ENCODE measurements at regions not wholly inside any gene's neighbourhood (a gene's known extent, or its start where the extent isn't known, plus 50 kb on each side); places are given as distances from the start of the nearest gene placed in this dataset.

- DNase-seq, result no peak
Measured at GRCh38 chr11:71070490-71071453, 181.6 kb downstream of the SHANK2 start.

GRCh38 chr11:71068963-71069362 is 183.4 kb downstream of the SHANK2 start:
- DNase-seq, result no peak

- no peak for DNase-seq
Measured at GRCh38 chr11:71067753-71068152, 184.6 kb downstream of the SHANK2 start.

DNA sequence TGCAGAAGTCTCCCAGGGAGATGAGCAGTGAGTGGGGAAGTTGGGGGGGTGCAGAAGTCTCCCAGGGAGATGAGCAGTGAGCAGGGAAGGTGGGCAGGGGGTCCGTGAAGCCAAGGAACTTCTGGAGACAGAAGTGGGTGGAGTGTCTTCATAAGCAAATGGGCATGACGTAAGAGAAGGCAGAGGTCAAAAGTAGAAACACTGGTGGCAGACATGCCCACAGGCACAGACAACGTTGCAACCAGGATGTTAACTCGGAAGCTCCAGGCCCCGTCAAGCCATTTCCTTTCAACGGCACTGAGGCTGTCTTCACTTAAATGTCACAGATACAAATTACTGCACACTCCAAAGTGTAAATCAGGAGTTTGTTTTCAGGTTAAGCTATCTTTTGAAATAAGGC is 186.1 kb downstream of the SHANK2 start:
- peak; percentile 2 for DNase-seq

DNA sequence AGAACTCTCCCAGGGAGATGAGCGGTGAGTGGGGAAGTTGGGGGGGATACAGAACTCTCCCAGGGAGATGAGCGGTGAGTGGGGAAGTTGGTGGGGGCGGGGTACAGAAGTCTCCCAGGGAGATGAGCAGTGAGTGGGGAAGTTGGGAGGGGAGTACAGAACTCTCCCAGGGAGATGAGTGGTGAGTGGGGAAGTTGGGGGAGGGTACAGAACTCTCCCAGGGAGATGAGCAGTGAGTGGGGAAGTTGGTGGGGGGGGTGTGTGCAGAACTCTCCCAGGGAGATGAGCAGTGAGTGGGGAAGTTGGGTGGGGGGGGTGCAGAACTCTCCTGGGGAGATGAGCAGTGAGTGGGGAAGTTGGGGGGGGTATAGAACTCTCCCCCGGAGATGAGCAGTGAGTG is 186.5 kb downstream of the SHANK2 start:
- no peak for DNase-seq

- DNase-seq, result no peak
Measured at GRCh38 chr11:71064702-71065515, 187.5 kb downstream of the SHANK2 start.

- DNase-seq, result no peak
Measured at GRCh38 chr11:71064183-71064582, 188.2 kb downstream of the SHANK2 start.

- DNase-seq, result no peak
Measured at GRCh38 chr11:71063129-71063528, 189.2 kb downstream of the SHANK2 start.

- DNase-seq, result no peak
Measured at GRCh38 chr11:71062199-71062598, 190.2 kb downstream of the SHANK2 start.

DNA sequence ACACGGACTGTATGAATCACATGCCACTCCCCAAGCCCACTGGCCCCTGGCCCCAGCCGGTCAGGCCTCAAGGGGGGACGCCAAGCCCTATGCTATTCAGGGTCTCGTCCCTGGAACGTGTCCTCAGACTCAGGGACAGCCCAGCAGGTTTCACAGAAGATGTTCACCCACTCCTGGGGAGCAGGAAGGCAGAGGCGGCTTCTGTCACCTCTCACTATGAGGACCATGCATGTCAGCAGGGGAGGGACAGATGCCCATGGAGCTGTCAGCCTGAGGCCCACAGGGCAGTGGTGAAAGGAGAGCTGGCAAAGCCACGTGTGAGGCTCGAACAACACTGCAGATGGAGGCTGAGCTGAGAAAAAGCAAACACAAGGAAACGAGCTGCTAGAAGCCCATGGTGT is 192.0 kb downstream of the SHANK2 start:
- DNase-seq, result no peak

GRCh38 chr11:71059662-71060061 is 192.7 kb downstream of the SHANK2 start:
- DNase-seq, result no peak

DNA sequence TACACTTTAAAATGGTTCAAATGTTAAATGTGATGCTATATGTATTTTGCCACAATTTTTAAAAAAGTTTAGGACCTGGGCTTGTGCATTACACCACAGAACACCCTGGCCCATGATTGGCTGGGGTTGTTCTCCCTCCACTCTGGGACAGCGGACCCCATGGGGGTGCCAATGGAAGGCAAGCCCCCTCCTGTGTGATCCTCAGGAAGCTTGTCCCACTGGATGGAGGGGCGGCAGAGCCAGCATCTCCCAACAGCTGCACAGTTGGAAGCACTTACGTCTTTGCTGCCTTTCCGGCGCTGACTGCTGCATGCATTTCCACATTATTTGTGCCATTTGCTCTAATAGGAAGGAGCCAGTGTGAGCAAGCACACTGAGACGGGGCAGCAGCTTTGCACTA is 196.5 kb downstream of the SHANK2 start:
- no peak for DNase-seq
